OCI-LY1 (cell line): ENCODE measurements at regions not wholly inside any gene's neighbourhood (a gene's known extent, or its start where the extent isn't known, plus 50 kb on each side); places are given as distances from the start of the nearest gene placed in this dataset.

Experiments used
- EZH2 ChIP-seq: fragments of 200-600 bp; sonication (generic), shearing (Covaris generic); IDR thresholded peaks from 2 replicates; pipeline ENCODE4 v1.8.0; 2017; ENCODE audit warnings: borderline replicate concordance, mixed run types, mild to moderate bottlenecking, antibody characterized with exemption, low read length, moderate library complexity, mixed read lengths
- TF ChIP-seq, protein P1 (sequence below): fragments of 200-600 bp; sonication (generic), shearing (Covaris generic); IDR thresholded peaks from 2 replicates; pipeline ENCODE4 v1.5.1; 2017; ENCODE audit warnings: mild to moderate bottlenecking, antibody characterized with exemption, low read length, moderate library complexity, mixed read lengths

DNA sequence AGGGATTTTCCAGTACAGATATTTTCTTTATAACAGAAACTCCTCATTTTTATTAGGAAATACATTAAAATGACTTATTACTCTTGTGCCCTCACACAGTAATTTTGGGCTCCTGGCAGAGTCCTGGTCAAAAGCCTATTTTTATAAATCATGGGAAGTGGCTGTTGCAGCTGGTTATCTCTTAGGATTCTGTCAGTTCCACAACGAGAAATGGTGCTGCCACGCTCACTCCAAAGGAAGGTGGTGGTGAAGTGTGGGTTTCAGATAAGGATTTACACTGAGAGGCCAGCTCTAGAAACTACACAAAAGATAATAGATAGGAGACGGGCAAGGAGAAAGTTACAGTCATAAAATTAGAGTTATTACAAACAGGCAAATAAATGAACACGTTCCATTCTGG, 159.2 kb upstream of the FAM241A start:
- TF ChIP-seq, protein P1, sequence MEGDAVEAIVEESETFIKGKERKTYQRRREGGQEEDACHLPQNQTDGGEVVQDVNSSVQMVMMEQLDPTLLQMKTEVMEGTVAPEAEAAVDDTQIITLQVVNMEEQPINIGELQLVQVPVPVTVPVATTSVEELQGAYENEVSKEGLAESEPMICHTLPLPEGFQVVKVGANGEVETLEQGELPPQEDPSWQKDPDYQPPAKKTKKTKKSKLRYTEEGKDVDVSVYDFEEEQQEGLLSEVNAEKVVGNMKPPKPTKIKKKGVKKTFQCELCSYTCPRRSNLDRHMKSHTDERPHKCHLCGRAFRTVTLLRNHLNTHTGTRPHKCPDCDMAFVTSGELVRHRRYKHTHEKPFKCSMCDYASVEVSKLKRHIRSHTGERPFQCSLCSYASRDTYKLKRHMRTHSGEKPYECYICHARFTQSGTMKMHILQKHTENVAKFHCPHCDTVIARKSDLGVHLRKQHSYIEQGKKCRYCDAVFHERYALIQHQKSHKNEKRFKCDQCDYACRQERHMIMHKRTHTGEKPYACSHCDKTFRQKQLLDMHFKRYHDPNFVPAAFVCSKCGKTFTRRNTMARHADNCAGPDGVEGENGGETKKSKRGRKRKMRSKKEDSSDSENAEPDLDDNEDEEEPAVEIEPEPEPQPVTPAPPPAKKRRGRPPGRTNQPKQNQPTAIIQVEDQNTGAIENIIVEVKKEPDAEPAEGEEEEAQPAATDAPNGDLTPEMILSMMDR, result no peak
- TF ChIP-seq EZH2, result no peak
